ENCODE measurements at regions not wholly inside any gene's neighbourhood (a gene's known extent, or its start where the extent isn't known, plus 50 kb on each side); places are given as distances from the start of the nearest gene placed in this dataset.

- Histone ChIP-seq H3K27me3 (no peaks in the 10 kb centered on the region), H3K27ac (no peak overlapping the region), H3K9me3 (no peaks in the 10 kb centered on the region), H3K36me3 (no peaks in the 10 kb centered on the region), H3K4me3 (no peak overlapping the region), H3K4me1 (no peaks in the 10 kb centered on the region)
- no peak for DNase-seq
- WGBS, 2 donors, result 89 to 95% methylated on average over 1 of the region's 1 CpG
- no peak for TF ChIP-seq CTCF (IDR thresholded peaks at IDR 0.05)
- intact Hi-C loops (cut with DNase I), result no loop called here
Observed at GRCh38 chr1:238196516-238196915, 305.8 kb upstream of the ZP4 start.

DNA sequence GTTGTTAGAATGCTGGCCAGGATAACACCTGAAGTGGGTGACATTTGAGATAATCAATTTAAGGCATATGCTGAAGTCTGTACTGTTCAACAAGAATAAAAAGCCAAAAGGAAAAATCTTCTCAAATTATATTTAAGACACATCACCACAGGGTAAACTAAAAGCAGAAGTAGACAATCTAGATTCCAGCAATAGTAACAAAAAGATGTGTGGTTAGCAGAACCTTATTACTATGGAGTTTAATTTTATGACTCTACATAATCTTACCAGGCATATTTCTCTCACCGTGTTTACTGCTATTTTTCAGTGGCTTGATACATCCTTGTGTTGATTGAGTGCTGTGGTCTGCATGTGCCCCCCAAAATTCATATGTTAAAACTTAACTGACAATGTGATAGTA, 300.4 kb upstream of the ZP4 start:
- no peaks in the 10 kb centered on the region for H3K9me3 ChIP-seq
- H3K4me3 ChIP-seq, result no peak overlapping the region
- no peak for DNase-seq
- no peaks in the 10 kb centered on the region for H3K27me3 ChIP-seq
- TF ChIP-seq CTCF (IDR thresholded peaks at IDR 0.05) (no peak), POLR2A (IDR thresholded peaks at IDR 0.05) (no peak), POLR2AphosphoS5 (IDR thresholded peaks at IDR 0.05) (no peak), EP300 (IDR thresholded peaks at IDR 0.05) (no peak)
- no peaks in the 10 kb centered on the region for H3K4me1 ChIP-seq
- no peak overlapping the region for H3K27ac ChIP-seq
- WGBS, 2 donors, result 41 to 65% methylated on average over 1 of the region's 1 CpG
- intact Hi-C loops (cut with DNase I), result no loop called here
- H3K36me3 ChIP-seq, result no peaks in the 10 kb centered on the region

DNA sequence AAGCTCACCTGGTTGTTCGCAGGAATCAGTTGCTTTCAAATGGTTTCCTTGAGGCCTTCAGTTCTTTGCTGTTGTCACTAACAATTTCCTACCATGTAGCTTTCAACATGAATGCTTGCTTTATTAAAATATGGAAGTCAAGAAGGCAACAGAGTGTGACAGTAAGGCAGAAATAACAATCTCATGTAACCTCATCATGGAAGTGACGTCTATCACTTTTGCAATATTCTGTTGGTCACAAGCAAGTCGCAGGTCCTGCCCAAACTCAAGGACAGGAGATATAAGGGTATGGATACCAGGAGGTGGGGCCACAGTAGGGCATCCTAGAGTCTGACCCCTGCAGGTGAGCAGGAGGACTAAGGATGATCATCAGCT, 296.8 kb upstream of the ZP4 start:
- DNase-seq, result no peak
- Histone ChIP-seq H3K9me3 (no peaks in the 10 kb centered on the region), H3K4me1 (no peaks in the 10 kb centered on the region), H3K27me3 (no peaks in the 10 kb centered on the region), H3K4me3 (no peak overlapping the region), H3K27ac (no peak overlapping the region), H3K36me3 (no peaks in the 10 kb centered on the region)
- intact Hi-C loops (cut with DNase I), result no loop called here
- 87 to 88% methylated on average over 3 of the region's 3 CpGs for WGBS, 2 donors
- TF ChIP-seq POLR2A (IDR thresholded peaks at IDR 0.05) (no peak), POLR2AphosphoS5 (IDR thresholded peaks at IDR 0.05) (no peak), CTCF (IDR thresholded peaks at IDR 0.05) (no peak), EP300 (IDR thresholded peaks at IDR 0.05) (no peak)

GRCh38 chr1:238186887-238187574, 296.3 kb upstream of the ZP4 start:
- H3K9me3 ChIP-seq, result no peaks in the 10 kb centered on the region
- TF ChIP-seq EP300 (IDR thresholded peaks at IDR 0.05) (no peak), POLR2AphosphoS5 (IDR thresholded peaks at IDR 0.05) (no peak), POLR2A (IDR thresholded peaks at IDR 0.05) (no peak), CTCF (IDR thresholded peaks at IDR 0.05) (no peak)
- H3K4me3 ChIP-seq, result no peak overlapping the region
- 91 to 93% methylated on average over 4 of the region's 4 CpGs for WGBS, 2 donors
- H3K36me3 ChIP-seq, result no peaks in the 10 kb centered on the region
- H3K27ac ChIP-seq, result no peak overlapping the region
- DNase-seq, result no peak
- H3K27me3 ChIP-seq, result no peaks in the 10 kb centered on the region
- no peaks in the 10 kb centered on the region for H3K4me1 ChIP-seq
- intact Hi-C loops (cut with DNase I), result no loop called here

GRCh38 chr1:238177960-238178645, 287.4 kb upstream of the ZP4 start:
- Histone ChIP-seq H3K27me3 (no peaks in the 10 kb centered on the region), H3K36me3 (no peaks in the 10 kb centered on the region), H3K4me3 (no peak overlapping the region), H3K9me3 (no peaks in the 10 kb centered on the region), H3K27ac (no peak overlapping the region), H3K4me1 (no peaks in the 10 kb centered on the region)
- WGBS, 2 donors, result 80 to 86% methylated on average over 7 of the region's 7 CpGs
- intact Hi-C loops (cut with DNase I), result no loop called here
- TF ChIP-seq EP300 (IDR thresholded peaks at IDR 0.05), result no peak
- no peak for DNase-seq

Data from sigmoid colon (tissue), 6 donors.